M059J (cell line): ENCODE measurements at regions not wholly inside any gene's neighbourhood (a gene's known extent, or its start where the extent isn't known, plus 50 kb on each side); places are given as distances from the start of the nearest gene placed in this dataset.

Experiments
- DNase-seq: peaks from one replicate; pipeline ENCODE4 v3.0.0-alpha.2; 2012; ENCODE audit warnings: low read depth

DNA sequence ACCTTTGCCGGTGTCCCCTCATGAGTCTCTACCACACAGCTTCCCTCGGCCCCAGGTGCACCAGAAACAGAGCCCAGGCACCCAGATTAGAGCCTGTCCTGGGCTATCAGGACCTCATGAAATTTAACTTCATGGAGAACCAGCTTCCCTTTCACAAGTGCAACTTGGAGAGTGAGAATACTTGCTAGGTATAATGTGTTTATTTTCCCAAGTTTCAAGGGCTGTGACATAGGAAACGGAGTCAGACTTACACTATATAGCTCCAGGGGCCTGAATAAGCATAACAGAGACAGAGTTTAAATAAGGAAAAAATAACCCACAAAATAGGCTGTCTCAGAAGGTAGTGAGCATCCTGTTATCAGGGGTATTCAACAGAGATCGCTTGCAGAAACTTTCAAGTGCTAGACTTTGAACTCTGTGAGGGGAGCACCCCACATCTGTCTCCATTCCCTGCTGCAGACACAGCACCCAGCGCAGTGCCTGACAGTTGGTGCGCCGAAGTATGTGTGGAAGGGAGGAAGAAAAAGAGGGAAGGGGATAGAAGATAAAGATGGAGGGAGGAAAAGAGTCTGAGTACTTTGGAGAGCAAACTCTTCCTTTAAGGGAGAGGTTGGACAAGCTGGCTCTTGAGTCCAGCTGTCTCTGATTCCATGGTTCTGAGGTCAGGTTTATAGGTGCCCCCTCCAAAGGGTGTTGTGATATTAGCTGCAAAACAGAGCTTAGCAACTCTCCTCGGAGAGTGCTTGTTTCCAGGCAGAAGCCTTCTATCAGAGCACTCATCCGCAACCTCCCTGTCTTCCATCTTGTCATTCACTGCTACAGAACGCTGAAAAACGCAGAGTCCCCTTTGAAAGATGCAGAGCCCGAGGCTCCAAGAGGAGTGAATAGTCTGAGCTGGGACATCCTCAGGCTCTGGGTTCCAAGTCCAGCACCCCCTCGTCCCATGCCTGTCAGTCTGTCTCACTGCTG, 84.8 kb downstream of the CPN2 start:
- DNase-seq = peak; percentile 28

DNA sequence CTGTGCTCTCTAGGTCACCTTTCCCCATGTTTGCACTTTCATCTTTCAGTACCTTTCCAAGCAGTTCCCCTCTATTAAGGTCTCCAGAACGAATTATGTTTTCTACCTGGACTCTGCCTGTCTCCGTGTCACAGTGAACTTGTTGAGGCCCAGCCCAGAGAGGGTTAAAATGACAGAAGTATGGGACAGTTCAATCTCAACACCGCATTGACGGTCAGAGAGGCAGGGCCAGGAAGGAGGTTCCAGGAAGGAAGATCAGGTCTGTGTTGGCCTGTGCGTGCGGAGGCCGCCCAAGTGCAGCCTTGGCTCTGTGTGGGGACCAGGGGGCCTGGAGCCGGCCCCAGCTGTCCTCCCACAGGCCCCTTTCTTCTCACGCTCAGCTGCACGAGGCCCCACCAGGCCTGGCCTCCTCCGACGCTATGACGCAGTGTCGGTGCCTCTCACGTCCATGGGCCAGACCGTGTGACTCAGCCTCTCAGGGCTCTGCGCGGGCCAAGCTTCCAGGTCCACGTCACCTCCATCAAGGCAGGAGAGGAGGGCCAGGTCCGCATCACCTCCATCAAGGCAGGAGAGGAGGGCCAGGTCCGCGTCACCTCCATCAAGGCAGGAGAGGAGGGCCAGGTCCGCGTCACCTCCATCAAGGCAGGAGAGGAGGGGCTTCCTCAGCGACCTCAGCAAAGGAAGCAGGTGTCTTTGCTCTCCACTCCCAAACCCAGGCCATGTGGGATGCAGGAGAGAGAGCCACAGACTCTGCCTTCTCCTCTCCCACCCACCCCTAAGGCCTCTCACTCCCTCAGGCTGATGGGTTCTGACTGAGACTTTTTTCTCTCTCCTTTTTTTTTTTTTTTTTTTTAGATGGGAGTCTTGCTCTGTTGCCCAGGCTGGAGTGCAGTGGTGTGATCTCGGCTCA, 83.1 kb downstream of the CPN2 start:
- no peak for DNase-seq

DNA sequence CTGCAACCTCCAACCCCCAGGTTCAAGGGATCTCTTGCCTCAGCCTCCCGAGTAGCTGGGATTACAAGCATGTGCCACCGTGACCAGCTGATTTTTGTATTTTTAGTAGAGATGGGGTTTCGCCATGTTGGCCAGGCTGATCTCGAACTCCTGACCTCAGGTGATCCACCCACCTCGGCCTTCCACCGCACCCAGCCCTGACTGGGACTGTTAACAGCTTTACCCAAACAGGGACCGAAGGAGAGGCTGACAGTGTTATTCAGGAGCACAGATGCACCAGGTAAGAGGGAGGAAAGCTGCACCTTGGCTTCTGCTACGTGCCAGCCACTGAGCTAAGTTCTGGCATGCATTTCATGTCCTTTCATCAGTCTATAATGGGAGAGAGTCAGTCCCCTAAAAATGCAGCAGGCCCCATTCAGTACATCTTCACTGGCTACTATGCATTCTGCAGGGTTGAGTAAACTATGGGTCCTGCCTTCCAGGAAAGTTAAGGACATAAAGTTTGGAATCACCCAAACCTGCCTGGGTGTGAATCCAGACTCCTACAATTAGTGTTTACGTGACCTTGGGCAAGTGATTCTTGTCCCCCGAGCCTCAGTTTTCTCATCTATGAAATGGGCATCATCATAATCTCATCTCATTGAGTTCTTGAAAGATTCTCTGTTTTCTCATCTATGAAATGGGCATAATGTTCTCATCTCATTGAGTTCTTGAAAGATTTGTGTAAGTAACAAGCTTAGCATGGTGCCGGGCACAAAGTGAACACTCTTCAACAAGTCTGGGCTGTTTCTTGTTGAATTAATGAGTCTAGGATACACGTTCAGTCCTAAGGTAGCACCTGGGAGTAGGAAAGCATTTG, 82.2 kb downstream of the CPN2 start:
- DNase-seq = no peak

DNA sequence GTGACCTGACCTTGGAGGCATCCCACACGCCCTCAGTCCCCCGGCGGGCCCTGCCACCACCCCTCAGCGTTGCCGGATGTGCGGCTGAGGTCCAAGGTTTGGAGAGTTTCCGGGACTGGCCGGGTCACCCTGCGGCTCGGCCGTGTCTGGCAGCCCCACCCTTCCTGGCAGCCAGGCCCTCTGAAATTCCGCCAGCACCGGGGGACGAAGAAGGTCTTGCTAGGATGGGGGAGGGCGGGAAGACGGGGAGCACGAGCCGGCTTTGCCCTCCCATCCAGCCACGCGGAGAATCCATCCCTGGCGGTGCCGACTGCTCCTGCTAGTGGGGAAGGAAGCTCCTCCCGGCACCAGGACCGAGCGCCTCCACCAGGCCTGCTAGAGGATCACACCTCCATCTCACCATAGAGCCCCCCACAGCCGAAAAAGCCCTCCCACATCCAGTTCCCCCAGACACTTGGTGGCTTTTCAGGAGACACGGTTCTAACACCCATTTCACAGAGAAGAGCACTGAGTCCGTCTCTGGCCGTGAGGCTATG, 81.5 kb downstream of the CPN2 start:
- DNase-seq = peak; percentile 65

GRCh38 chr3:194270627-194271459, 80.3 kb downstream of the CPN2 start:
- DNase-seq = peak; percentile 99

DNA sequence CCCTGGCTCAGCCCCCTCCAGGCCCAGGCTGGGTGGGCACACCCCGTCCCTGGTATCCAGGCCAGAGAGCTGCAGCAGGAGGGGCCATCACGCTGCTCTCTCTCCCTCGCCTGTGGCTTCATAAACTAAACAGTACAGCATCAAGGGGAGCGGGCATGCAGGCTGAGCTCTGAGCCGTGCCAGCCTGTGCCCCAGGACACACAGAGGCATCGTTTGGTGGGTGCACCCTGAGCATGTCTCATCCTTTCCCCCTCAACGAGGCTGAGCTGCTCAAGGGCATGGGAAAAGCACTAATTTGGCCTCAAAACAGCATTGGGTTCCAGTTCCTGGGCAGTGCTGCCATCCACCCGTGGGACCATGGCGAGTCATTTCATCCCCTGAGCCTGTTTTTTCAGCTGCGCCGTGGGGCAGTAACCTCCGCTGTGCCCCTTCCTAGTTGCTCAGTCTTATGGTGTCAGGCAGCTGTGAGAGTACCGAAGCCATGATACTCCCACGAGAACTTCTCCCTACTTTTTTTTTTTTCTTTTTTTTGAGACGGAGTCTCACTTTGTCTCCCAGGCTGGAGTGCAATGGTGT, 79.6 kb downstream of the CPN2 start:
- DNase-seq = no peak

DNA sequence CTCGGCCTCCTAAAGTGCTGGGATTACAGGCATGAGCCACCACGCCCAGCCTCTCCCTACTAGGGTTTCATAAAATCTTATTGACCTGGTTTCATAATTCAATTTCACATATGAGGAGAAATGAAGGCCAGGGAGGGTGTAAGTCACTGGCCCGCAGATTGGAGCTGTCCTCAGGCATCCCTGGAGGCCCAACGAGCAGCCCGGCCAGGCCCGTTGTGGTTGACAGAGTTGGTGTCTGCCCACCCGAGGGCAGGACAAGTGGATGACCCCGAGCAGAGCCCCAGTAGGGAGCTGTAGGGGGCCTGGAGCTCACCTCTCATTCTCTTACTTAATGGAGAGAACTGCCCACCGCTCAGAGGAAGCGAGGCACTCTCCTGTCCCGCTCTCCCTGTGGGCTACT, 78.9 kb downstream of the CPN2 start:
- no peak for DNase-seq

- no peak for DNase-seq
These were observed 78.0 kb downstream of the CPN2 start for GRCh38 chr3:194272861-194273742.

- DNase-seq = no peak
These were observed 77.3 kb downstream of the CPN2 start for GRCh38 chr3:194273743-194274310.

GRCh38 chr3:194274424-194275085, 76.6 kb downstream of the CPN2 start:
- DNase-seq = peak; percentile 83

GRCh38 chr3:194275291-194275690, 75.8 kb downstream of the CPN2 start:
- DNase-seq = peak; percentile 61

DNA sequence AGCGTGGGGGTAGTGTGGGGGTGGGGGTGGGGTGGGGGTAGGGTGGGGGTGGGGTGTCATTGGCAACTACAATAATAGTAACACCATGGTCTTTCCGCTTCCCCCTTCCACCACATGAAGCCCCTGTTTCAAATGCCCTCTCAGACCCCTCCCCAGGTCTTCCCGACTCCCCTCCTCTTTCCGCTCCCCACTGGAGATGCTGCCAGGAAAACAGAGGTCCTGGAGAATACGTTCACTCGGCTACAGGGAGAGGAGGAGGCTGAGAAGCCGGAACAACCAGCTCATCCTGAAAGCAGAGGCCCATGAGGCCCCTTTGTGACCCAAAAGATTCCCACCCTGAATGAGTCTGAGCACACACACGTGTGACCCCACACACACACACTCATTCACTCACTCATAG, 75.4 kb downstream of the CPN2 start:
- DNase-seq = peak; percentile 40

GRCh38 chr3:194276768-194277103, 74.4 kb downstream of the CPN2 start:
- no peak for DNase-seq

- peak; percentile 93 for DNase-seq
These were observed 73.9 kb downstream of the CPN2 start for GRCh38 chr3:194277104-194277785.

GRCh38 chr3:194277786-194278130, 73.4 kb downstream of the CPN2 start:
- peak; percentile 81 for DNase-seq

DNA sequence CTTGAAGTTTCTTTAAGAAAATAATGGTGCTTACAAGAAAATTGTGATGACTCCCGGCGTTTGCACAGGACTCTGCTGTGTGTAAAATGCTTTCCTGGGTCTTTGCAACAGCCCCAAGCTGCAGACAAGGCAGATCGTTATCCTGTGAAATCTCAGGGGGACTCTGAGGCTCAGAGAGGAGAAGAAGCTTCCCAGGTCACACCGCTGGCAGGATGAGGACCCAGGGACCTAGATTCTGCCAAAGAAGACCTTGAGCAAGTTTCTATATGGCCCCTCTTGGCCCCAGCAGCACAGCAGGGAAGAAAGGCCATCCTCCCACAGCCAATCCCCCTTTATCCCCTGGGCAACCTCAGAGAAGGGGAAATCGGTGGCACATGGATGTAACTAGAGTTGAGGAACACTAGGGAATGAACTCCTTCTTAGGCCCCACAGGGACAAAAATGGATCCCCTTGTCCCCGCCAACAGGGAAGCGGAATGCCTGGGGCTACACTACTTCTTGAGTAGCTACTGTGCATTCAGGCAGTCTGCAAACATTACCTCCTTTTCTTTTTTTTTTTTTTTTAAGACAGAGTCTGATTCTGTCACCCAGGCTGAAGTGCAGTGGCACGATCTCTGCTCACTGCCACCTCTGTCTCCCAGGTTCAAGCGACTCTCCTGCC, 72.8 kb downstream of the CPN2 start:
- DNase-seq = peak; percentile 55

GRCh38 chr3:194279101-194279500, 72.0 kb downstream of the CPN2 start:
- DNase-seq = no peak
